ENCODE measurements at regions not wholly inside any gene's neighbourhood (a gene's known extent, or its start where the extent isn't known, plus 50 kb on each side); places are given as distances from the start of the nearest gene placed in this dataset.
"Not testable (repeated sequence)": the region's sequence is repeated elsewhere in the genome, so short reads cannot be mapped to it uniquely, and the experiment has no call there.

- no peak for ATAC-seq (ENCODE audit: low FRiP score)
Measured at GRCh38 chr1:60697204-60697994, 385.0 kb upstream of the NFIA start.

GRCh38 chr1:60696512-60696911, 385.8 kb upstream of the NFIA start:
- ATAC-seq (ENCODE audit: low FRiP score) (no peak), DNase-seq (ENCODE audit: low spot score) (no peak)
- TF ChIP-seq CTCF (IDR thresholded peaks at IDR 0.05) = no peak

More at GRCh38 chr1:60697204-60697994, 385.0 kb upstream of the NFIA start:
- TF ChIP-seq CTCF (IDR thresholded peaks at IDR 0.05) = no peak
- DNase-seq (ENCODE audit: low spot score) = no peak

GRCh38 chr1:60695716-60696171, 386.6 kb upstream of the NFIA start:
- TF ChIP-seq CTCF (IDR thresholded peaks at IDR 0.05) = no peak
- ATAC-seq (ENCODE audit: low FRiP score) (no peak), DNase-seq (ENCODE audit: low spot score) (no peak)

- DNase-seq (ENCODE audit: low spot score) = no peak
- no peak for TF ChIP-seq CTCF (IDR thresholded peaks at IDR 0.05)
- no peak for ATAC-seq (ENCODE audit: low FRiP score)
Measured at GRCh38 chr1:60694980-60695379, 387.4 kb upstream of the NFIA start.

- no peak for TF ChIP-seq CTCF (IDR thresholded peaks at IDR 0.05)
- ATAC-seq (ENCODE audit: low FRiP score) = no peak
- no peak for DNase-seq (ENCODE audit: low spot score)
Measured at GRCh38 chr1:60692031-60692430, 390.3 kb upstream of the NFIA start.

- not testable (repeated sequence) for DNase-seq (ENCODE audit: low spot score); ATAC-seq (ENCODE audit: low FRiP score)
Measured at GRCh38 chr1:60688221-60688620, 394.1 kb upstream of the NFIA start.

GRCh38 chr1:60681095-60681860, 401.1 kb upstream of the NFIA start:
- DNase-seq (ENCODE audit: low spot score) (no peak), ATAC-seq (ENCODE audit: low FRiP score) (no peak)

More at GRCh38 chr1:60681095-60681860, 401.1 kb upstream of the NFIA start:
- TF ChIP-seq CTCF (IDR thresholded peaks at IDR 0.05) = no peak
